ENCODE measurements at regions not wholly inside any gene's neighbourhood (a gene's known extent, or its start where the extent isn't known, plus 50 kb on each side); places are given as distances from the start of the nearest gene placed in this dataset.

- TF ChIP-seq ZNF407 (IDR thresholded peaks at IDR 0.05; ENCODE audit: low read depth) (no peak), FOXJ3 (CRISPR knock-in tag; IDR thresholded peaks at IDR 0.05) (no peak), PHTF2 (CRISPR knock-in tag; IDR thresholded peaks at IDR 0.05) (no peak), OTX1 (CRISPR knock-in tag; IDR thresholded peaks at IDR 0.05) (no peak), THRAP3 (IDR thresholded peaks at IDR 0.05; ENCODE audit: borderline replicate concordance) (no peak), MCM7 (IDR thresholded peaks at IDR 0.05) (no peak)
- TF ChIP-seq, protein P1, sequence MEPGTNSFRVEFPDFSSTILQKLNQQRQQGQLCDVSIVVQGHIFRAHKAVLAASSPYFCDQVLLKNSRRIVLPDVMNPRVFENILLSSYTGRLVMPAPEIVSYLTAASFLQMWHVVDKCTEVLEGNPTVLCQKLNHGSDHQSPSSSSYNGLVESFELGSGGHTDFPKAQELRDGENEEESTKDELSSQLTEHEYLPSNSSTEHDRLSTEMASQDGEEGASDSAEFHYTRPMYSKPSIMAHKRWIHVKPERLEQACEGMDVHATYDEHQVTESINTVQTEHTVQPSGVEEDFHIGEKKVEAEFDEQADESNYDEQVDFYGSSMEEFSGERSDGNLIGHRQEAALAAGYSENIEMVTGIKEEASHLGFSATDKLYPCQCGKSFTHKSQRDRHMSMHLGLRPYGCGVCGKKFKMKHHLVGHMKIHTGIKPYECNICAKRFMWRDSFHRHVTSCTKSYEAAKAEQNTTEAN (CRISPR knock-in tag; IDR thresholded peaks at IDR 0.05): no peak
These were observed 889.7 kb downstream of the IGSF11 start (continued) for GRCh38 chr3:118144919-118145318.

Data from K562 (cell line).